Suppressor macrophage treated with lipopolysaccharide for 1 hour (primary cell): ENCODE measurements at regions not wholly inside any gene's neighbourhood (a gene's known extent, or its start where the extent isn't known, plus 50 kb on each side); places are given as distances from the start of the nearest gene placed in this dataset.
"Not testable (repeated sequence)": the region's sequence is repeated elsewhere in the genome, so short reads cannot be mapped to it uniquely, and the experiment has no call there.

Experiments used
- DNase-seq, 3 donors: peaks; one replicate each; pipeline ENCODE4 v3.0.0-alpha.2; 2020 to 2022

DNA sequence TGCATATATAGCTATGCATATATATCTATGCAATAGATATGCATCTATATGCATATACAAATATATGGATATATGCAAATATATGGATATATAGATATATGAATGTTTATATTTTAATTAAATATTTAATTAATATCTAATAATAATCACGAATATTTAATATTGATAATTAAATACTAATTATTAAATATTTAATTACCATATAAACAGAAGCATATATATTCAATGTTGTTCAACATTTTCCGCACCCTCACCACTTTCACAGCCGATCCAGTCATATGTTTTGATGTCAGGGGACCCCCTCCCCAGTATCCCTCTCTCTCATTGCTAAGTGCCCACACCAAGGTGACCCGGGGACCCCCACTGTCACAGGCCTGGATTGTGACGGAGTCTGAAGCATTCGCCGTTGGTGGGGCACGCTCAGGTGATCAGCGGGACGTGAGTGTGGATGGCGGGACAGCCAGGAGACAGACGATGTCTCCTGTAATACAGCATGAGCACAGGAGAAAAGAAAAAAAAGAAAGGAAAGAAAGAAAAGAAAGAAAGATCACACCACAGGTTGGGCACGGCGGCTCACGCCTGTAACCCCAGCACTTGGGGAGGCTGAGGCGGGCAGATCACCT is 199.7 kb downstream of the CRLF2 start:
- DNase-seq = no peak

DNA sequence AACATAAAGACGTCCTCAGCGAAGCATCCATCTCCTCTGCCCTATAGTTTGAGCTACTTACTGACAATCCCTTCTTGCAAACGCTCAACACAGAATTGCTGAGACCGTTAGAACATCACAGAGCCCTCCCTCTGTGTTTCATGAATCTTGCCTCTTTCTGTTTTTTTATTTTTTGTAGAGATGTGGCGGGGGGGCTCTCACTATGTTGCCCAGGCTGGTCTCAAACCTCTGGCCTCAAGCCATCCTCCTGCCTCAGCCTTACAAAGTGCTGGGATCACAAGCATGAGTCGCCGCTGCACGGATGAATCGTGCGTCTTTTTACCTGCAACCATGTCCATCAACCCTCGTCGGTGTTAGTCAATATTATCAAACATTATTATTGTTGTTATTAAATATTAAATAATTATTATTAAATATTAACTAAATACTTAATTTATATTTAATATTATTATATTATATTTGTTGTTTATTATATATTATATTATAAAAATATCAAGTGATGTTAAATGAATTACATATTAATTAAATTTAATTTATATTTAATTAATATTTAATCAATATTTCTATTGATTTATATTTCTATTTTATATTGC is 200.7 kb downstream of the CRLF2 start:
- DNase-seq = no peak

DNA sequence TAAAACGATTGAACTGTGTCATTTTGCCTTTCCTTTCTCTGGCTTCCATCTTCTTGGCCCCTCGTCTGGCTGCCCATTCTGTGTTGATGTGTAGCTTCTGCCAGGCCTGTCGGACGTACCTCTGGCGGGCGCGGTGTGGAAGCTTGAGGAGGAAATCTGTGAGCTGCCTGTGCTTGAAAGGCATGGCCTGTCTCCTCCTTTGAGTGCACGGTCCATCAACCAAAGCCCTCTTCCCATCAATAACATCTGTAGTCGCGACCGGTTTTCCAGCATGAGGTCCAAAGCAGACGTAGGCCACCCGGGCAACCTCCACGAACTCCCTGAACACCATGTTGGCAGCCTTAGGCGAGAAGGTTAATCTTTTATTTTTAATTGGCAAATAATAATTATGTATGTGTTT is 202.7 kb downstream of the CRLF2 start:
- DNase-seq = no peak

DNA sequence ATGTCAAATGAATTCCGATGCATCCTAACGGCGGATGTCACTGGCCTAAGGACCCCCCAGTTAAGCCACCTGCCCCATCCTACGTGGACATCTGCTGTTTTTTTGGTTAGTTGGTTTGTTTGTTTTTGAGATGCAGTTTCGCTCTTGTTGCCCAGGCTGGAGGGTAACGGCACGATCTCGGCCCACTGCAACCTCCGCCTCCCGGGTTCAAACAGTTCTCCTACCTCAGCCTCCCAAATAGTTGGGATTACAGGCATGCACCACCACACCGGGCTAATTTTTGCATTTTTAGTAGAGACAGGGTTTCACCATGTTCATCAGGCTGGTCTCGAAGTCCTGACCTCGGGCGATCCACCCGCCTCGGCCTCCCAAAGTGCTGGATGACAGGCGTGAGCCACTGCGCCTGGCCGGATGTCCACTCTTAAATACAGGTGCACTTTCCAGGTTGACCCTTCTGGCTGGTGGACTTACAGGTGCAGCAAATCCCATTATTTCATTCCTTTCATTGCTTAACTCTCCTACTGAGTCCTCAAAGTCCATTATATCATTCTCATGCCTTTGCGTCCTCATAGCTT is 206.2 kb downstream of the CRLF2 start:
- no peak for DNase-seq

DNA sequence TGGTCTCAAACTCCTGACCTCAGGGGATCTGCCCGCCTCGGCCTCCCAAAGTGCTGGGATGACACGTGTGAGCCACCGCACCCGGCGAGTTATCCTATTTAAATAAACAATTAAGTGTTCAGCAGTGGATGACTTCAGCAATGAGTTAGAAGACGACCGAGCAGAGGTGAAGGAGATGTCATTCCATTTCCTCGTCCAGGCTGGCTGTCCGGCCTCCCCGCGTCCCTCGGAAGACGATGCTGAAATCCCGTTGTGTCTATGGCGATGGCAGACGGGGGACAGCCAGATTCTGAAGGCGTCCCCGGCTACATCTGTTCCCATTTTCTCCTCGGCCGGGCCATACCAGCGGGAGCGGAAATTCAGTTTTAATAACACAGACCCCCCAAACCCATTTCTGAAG is 209.8 kb downstream of the CRLF2 start:
- DNase-seq = no peak

DNA sequence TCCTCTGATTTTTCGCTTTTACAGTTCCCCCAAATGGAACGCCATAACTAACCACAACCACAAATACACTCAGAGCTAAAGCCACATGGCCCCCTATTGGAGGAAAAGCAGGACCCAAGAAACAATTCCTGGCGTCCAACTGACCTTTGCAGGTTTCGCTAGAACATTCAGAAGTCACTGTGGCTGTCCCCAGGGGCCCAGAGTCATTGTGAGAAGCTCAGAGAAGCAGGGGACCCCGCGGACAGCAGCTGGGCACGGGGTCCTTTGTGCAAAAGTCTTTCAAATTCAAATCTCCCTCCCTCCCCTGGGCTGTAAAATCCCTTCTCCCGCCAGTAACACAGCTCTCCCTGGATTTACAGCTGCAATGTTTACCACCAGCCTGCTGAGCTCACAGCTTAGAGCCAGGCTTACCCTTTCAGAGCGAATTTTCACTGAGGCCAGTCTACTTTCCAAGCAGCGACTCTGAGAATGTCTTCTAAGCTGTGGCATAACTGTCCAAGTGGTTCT is 214.8 kb downstream of the CRLF2 start:
- no peak for DNase-seq

DNA sequence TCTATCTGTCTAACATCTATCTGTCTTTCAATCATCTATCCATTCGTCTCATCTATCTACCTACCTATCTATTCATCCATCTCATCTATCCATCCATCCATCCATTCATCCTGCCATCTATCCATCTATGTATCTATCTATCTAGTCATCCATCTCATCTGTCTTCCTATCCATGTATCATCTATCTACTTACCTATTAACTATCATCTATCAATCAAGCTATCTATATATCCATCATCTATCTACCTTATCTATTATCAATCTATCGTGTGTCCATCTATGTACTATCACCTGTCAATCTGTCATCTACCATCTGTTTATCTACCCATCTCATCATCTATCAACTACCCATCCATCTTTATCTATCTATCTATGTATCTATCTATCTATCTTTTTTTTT is 217.7 kb downstream of the CRLF2 start:
- no peak for DNase-seq

DNA sequence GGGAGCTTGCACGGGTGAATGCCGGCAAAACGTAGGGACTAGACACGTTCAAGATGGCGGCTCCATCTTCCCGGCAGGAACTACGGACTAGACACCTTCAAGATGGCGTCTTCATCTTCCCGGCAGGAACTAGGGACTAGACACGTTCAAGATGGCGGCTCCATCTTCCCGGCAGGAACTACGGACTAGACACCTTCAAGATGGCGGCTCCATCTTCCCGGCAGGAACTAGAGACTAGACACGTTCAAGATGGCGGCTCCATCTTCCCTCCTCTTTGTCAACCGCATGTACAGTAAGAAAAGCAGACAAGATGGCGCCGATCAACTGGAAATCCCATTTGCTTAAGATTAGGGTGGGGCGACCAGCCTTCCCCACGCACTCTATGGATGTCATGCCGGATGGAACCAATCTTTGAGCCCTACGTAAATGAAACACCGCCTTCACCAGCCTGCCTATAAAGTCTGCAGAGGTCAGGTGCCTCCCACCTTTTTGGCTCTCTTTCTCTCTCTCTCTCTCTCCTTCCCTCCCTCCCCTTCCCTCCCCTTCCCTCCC is 222.4 kb downstream of the CRLF2 start:
- DNase-seq = peak; percentile 68 to 92 (median 90)

DNA sequence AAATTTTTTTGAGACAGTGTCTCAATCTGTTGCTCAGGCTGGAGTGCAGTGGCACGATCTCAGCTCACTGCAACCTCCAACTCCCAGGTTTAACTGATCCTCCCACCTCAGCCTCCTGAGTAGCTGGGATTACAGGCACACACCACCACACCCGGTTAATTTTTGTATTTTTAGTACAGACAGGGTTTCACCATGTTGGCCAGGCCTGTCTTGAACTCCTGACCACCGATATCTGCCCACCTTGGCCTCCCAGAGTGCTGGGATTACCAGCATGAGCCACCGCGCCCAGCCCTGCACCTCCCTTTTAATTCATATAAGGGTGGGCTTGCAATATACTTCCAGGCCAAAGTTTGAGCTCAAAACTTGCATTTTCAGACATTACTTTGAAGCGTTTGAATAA is 223.9 kb downstream of the CRLF2 start:
- not testable (repeated sequence) for DNase-seq

DNA sequence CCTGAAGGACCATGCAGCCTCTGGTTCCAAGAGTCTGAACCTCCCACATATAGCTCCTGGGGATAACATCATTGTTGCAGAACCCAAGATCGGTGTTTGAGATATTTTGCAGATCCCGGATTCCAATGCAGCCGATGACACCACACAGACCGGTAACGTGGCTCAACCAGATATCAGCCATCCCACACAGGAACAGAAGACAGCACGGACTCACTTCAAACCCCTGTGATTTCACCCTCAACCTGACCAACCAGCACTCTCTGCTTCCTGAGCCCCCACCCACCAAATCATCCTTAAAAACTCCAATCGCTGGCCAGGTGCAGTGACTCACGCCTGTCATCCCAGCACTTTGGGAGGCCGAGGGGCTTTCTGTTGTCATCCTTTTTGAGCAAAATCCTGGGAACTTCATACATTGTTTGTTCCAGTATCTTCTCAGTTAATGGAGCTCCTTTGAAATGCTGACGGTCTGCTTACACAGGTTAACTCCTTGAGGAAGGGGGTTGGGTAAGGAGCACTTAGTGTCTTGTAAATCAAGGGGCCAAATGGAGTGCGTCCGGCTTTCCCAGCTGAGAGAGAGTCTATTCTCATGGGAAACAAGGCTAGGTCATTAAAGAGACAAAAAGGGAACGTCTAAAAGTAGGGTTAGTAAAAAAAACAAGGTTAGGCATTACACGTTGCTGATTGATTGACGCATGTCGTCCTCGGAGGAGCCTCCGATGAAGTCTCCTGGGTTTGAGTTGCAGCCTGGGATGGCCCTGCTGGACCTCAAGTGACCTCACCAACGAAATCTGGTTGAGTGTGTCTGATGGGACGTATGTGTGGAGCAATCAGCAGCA is 230.4 kb downstream of the CRLF2 start:
- DNase-seq = no peak

DNA sequence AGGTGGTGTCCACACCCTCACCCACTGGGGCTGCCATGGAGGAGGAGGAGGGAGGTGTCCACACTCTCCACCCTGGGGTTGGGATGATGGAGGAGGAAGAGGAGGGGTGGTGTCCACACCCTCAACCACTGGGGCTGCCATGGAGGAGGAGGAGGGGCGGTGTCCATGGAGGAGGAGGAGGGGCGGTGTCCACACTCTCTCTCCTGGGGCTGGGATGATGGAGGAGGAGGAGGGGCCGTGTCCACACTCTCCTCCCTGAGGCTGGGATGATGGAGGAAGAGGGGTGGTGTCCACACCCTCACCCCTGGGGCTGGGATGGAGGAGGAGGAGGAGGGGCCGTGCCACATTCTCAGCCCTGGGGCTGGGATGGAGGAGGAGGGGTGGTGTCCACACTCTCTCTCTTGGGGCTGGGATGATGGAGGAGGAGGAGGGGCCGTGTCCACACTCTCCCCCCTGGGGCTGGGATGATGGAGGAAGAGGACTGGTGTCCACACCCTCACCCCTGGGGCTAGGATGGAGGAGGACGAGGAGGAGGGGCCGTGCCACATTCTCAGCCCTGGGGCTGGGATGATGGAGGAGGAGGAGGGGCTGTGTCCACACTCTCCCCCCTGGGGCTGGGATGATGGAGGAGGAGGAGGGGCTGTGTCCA is 231.7 kb downstream of the CRLF2 start:
- DNase-seq = no peak

DNA sequence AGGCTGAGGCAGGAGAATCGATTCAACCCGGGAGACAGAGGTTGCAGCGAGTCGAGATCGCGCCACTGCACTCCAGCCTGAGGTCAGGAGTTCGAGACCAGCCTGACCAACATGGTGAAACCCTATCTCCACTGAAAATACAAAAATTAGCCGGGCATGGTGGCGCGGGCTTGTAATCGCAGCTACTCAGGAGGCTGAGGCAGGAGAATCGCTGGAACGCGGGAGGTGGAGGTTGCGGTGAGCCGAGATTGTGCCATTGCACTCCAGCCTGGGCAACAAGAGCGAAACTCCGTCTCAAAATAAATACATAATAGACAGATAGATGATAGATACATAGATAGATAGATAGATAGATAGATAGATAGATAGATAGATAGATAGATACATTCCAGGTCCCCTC is 233.3 kb downstream of the CRLF2 start:
- DNase-seq = not testable (repeated sequence)

DNA sequence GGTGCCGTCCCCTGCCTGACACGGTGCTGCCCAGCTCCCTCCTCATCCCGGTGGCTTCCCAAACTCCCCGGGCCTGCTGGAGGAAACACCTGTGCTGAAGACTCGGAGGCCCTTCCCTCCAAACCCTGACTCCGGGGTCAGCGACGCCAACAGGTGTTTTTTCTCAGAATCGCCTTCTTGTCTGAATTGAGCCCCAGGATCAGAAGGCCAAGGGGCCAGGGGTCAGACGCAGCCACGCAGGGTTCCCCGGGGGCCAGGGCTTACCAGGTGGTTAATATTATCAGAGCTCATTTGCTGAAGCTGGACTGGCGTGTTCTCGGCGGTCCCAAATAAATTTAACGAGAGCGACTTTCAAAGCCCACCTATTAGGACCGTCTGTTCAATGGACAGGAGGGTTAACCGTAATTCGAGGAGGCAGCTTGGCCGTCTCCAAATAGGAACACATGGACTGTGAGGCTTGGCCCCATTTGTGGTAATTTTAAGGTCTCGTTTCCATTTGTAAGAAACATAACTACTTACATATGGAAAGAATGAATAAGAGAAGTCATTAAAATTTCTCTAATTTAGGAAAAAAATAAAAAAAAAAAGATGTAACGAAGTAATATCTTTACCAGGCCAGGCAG is 239.3 kb downstream of the CRLF2 start:
- no peak for DNase-seq

DNA sequence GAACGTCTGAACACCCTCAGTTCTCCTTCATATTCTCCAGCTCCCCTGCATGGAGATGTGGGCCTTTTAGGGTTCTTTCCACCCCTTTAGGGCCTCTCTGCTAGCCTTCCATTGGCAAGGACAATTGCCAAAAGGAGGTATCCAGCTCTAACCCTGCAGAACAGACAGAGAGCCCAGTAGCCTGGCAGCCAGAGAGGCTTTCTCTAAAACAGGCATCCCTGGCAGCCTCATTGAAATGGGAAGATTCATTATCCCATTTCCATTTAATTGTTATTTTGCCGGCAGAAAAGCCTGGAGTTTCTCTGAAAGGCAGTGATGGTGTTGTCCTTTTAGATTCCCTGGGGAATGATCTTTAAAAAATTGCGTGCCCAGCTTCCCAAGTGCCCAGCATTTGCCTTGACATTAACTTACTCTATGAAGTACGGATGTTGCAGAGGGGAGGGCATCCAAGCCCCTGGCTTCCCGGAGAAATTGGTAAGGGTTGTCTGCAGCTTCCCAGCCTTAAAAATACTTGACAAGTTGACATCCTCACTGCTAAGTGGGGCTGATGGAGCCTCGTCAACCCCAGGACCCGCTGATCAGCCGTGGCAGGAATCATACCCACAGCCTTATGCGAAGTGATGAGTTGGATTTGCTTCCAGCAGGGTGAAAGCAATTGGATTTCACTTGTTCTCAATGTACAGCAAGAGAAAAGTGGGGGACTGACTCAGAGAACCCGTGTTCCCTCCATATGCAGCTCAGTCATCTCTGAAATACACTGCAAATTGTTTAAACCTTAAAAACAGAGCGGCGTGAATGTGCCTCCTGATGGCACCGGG is 244.1 kb downstream of the CRLF2 start:
- no peak for DNase-seq

DNA sequence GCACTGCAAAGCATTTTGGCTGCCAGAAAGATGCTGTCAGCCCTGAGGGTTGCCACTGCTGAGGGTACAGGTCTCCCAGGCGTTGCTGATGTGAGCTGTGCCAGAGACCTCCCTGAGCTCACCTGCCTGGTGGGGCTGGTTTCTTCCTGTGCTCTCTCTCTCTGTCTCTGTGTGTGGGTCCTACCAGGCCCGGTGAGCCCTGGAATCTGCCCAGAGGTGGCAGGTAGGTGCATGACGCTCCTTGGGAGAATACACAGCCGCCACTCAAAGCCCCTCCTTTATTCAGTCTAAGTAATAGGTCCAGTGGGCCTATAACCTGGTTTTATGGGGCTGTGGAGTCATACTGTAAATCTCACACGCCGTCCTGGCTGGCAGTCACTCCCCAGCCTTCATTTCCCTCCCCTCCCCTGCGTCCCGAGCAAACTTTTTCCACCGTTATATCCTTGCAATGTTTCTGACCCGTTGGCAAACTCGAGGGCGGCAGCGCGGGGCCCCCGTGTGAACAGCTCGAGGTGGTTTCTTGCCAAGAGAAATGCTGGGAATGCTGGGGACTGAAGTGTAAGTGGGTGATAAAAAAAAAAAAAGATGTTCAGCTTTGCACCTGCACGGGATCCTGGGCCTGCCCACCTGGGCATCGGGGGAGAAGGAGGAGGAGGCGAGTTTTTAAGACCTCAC is 245.9 kb downstream of the CRLF2 start:
- DNase-seq = no peak

DNA sequence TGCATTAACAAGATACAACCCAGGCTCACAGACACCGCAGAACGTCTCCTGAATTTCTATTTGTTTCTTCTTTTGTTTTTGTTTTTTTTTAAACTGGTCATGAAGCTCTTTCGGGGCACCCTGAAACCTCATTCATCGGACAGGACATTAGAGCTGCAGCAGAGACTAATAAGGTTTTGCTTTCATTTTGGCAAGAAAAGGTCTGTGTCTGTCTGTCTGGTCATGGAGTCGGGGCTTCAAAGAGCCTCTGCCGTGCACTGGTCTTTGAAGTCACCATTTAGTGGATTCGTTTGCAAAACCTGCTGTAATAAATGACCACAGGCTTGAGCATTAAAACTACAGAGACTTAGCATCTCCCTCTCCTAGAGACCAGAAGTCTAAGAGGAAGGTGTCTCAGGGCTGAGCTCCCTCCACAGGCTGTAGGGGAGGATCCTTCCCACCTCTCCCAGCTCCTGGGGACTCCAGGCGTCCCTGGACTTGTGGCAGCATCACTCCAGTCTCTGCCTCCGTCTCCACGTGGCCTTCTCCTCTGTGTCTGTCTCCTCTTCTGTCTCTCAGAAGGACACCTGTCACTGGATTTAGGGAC is 247.5 kb downstream of the CRLF2 start:
- DNase-seq = no peak

DNA sequence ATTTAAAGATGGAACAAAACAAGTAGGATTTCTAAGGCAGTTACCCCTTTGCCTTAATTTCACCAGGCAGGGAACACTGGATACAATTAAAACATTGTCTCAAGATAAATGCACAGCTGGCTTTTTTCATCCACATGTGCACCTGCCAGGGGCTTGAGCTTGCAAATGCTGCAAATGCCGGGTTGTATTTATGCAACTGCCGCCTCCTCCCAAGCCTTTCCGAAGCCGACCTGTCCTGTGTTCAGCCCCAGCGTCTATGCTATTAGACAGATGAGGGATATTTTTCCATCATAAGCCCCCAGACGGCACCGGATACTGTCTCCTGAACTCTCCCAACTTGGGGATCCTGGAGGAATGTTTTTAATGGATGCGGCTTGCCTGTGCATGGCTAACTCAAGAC is 251.6 kb downstream of the CRLF2 start:
- no peak for DNase-seq

DNA sequence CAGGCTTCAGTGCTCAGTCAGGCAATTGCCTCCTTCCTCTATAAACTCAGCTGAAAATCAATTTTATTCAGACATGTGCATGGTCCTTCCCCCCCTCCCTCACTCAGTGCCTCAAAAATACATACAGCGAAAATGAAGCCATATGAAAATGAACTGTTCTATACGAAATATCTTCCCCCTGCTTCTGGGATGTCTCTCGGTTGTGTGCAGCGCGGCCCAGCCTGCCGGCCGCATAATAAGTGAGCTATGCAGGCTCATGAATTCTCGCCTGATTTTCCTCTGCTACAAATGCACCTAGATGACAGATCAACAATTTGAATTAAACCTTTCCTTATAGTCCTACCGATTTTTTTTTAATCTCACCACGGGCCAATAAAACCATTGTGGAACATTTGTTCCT is 252.9 kb downstream of the CRLF2 start:
- DNase-seq = no peak

DNA sequence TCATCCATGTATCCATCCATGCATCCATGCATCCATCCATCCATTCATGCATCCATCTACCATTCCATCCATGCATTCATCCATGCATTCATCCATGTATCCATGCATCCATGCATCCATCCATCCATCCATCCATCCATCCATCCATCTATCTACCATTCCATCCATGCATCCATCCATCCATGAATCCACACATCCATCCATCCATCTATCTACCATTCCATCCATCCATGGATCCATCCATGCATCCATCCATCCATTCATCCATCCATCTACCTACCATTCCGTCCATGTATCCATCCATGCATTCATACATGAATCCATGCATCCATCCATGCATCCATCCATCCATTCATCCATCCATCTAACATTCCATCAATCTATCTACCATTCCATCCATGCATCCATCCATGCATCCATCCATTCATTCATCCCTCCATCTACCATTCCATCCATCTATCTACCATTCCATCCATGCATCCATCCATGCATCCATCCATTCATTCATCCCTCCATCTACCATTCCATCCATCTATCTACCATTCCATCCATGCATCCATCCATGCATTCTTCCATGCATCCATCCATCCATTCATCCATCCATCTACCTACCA is 257.2 kb downstream of the CRLF2 start:
- not testable (repeated sequence) for DNase-seq
